Esophagus squamous epithelium (tissue), 4 donors: ENCODE measurements at regions not wholly inside any gene's neighbourhood (a gene's known extent, or its start where the extent isn't known, plus 50 kb on each side); places are given as distances from the start of the nearest gene placed in this dataset.
"Not testable (repeated sequence)": the region's sequence is repeated elsewhere in the genome, so short reads cannot be mapped to it uniquely, and the experiment has no call there.

Experiments used
- CTCF ChIP-seq, 6 experiments: fragments of 450-650 bp in 4 of 6; fragments of 200-600 bp in 2 of 6; sonication (generic) in 2 of 6; IDR thresholded peaks; one replicate each; pipeline ENCODE4 v1.5.1; 2016 to 2019; ENCODE audit warnings: antibody characterized with exemption in 6 of 6, mild to moderate bottlenecking in 4 of 6, moderate library complexity in 4 of 6
- POLR2A ChIP-seq, 4 donors: fragments of 450-650 bp; IDR thresholded peaks; one replicate each; pipeline ENCODE4 v1.6.1; 2017; ENCODE audit warnings: antibody characterized with exemption in 4 of 4, mild to moderate bottlenecking in 4 of 4, moderate library complexity in 3 of 4

- TF ChIP-seq CTCF, POLR2A (IDR thresholded peaks at IDR 0.05): not testable (repeated sequence)
These were observed 180.6 kb upstream of the CHAC2 start for GRCh38 chr2:53586733-53587612.
